NB4 (cell line): ENCODE measurements at regions not wholly inside any gene's neighbourhood (a gene's known extent, or its start where the extent isn't known, plus 50 kb on each side); places are given as distances from the start of the nearest gene placed in this dataset.
"Not testable (repeated sequence)": the region's sequence is repeated elsewhere in the genome, so short reads cannot be mapped to it uniquely, and the experiment has no call there.

Experiments used
- DNase-seq: peaks from one replicate; pipeline ENCODE4 v3.0.0; 2010; ENCODE audit warnings: low read depth
- H3K4me3 ChIP-seq: one replicate; pipeline ENCODE4 v1.5.1; 2011; ENCODE audit warnings: mild to moderate bottlenecking, low read depth, low read length, moderate library complexity
- MYC ChIP-seq: IDR thresholded peaks from 2 replicates; pipeline ENCODE4 v1.6.1; 2011; ENCODE audit warnings: low read depth, low read length
- POLR2A ChIP-seq: IDR thresholded peaks from 2 replicates; pipeline ENCODE4 v1.6.1; 2011; ENCODE audit warnings: mild to moderate bottlenecking; ENCODE audit not compliant: insufficient read length; ENCODE audit errors: extremely low read depth
- TF ChIP-seq, protein P1 (sequence below): IDR thresholded peaks from one replicate; pipeline ENCODE4 v1.5.1; 2012; ENCODE audit warnings: low read depth, low read length
- TF ChIP-seq, protein P2 (sequence below): IDR thresholded peaks from 2 replicates; pipeline ENCODE4 v1.6.1; 2011; ENCODE audit warnings: low read depth, low read length

DNA sequence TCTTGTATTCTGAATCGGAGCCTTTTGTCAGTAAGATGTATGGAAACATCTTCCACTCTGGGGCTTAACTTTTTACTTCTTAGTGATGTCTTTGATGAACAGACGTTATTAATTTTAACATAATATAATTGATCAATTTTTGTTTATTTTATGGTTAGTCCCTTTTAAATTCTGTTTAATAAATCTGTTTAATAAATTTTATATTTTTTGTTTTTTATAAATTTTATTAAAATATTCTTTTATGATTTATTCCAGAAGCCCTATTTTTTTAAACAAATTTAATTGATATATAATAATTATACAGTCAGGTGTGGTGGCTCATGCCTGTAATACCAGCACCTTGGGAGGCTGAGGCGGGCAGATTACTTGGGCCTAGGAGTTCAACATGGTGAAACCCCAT lies 235.1 kb downstream of the AEBP2 start:
- TF ChIP-seq, protein P1, sequence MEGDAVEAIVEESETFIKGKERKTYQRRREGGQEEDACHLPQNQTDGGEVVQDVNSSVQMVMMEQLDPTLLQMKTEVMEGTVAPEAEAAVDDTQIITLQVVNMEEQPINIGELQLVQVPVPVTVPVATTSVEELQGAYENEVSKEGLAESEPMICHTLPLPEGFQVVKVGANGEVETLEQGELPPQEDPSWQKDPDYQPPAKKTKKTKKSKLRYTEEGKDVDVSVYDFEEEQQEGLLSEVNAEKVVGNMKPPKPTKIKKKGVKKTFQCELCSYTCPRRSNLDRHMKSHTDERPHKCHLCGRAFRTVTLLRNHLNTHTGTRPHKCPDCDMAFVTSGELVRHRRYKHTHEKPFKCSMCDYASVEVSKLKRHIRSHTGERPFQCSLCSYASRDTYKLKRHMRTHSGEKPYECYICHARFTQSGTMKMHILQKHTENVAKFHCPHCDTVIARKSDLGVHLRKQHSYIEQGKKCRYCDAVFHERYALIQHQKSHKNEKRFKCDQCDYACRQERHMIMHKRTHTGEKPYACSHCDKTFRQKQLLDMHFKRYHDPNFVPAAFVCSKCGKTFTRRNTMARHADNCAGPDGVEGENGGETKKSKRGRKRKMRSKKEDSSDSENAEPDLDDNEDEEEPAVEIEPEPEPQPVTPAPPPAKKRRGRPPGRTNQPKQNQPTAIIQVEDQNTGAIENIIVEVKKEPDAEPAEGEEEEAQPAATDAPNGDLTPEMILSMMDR = no peak
- TF ChIP-seq POLR2A (no peak), MYC (no peak)
- TF ChIP-seq, protein P2, sequence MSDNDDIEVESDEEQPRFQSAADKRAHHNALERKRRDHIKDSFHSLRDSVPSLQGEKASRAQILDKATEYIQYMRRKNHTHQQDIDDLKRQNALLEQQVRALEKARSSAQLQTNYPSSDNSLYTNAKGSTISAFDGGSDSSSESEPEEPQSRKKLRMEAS = no peak
- DNase-seq = no peak
- H3K4me3 ChIP-seq = no peak overlapping the region

DNA sequence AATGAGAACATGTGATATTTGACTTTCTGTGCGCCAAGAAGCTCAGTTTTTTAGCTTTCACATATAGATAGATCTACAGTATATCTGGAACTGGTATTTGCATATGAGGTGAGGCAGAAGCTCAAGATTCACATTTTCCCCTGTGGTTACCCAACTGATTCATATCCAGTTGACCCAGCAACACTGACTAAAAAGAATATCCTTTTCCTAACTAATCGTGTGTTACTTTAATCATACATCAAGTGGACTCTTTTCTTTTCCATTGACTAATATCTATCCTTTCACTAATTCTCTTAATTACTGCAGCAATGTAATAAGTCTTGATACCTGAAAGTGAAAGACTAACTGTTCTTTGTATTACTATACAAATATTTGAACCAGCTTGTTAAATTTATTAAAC lies 236.1 kb downstream of the AEBP2 start:
- DNase-seq = no peak
- H3K4me3 ChIP-seq = no peak overlapping the region
- TF ChIP-seq, protein P2 = no peak
- TF ChIP-seq POLR2A = no peak
- no peak for TF ChIP-seq MYC
- TF ChIP-seq, protein P1 = no peak

DNA sequence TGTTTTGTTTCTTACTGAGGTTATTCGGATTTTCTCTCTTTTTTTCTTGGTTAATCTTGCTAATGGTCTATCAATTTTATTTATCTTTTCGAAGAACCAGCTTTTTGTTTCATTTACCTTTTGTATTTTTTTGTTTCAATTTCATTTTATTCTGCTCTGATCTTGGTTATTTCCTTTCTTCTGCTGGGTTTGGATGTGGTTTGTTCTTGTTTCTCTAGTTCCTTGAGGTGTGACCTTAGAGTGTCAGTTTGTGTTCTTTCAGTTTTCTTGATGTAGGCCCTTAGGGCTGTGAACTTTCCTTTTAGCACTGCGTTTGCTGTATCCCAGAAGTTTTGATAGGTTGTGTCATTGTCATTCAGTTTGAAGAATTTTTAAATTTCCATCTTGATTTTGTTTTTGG lies 239.2 kb downstream of the AEBP2 start:
- not testable (repeated sequence) for H3K4me3 ChIP-seq, DNase-seq

DNA sequence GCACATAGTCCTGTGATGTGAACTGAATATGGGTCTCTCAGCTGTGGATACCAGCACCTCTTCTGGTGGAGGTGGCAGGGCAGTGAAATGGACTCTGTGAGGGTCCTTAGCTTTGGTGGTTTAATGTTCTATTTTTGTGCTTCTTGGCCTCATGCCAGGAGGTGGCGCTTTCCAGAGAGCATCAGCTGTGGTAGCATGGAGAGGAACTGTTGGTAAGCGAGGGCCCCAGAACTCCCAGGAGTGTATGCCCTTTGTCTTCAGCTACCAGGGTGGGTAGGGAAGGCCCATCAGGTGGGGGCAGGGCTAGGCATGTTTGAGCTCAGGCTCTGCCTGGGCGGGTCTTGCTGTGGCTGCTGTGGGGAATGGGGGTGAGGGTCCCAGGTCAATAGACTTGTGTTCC lies 241.7 kb downstream of the AEBP2 start:
- TF ChIP-seq, protein P1 = no peak
- TF ChIP-seq, protein P2 = no peak
- TF ChIP-seq MYC = no peak
- no peak for TF ChIP-seq POLR2A
- no peak overlapping the region for H3K4me3 ChIP-seq
- peak; percentile 34 for DNase-seq

DNA sequence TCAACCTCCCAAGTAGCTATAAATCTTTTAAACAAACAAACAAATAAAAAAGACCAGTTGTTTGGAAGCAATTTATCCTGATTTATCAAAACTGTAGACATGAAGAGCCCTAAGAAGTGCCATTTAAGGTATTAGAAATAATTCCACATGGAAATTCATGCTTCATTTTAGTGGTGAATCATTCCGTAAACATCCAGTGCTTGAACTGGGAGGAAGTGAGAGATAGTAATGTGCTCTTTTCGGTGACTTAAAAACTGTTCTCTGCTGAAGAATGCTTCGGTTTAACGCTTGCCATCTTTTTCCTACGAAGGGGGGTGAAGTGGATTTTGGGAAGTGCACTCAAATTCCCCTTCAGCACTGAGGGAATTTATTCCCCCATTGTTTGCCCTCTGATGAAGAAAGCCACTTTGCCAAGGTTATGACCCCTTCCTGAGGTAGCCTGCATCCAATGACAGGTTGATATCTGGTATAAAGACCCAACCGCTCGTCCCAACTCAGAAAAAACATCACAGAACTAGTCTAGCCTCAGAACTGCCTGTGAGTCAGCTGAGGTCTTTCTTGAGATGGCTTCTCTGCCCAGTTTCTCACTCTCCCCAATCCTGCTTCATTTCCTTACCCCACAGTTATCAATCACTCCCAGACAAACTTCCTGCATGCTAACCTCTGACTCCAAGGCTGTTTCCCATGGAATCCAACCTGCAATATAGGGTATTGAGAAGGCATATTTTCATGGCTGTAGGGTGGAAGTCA lies 244.1 kb downstream of the AEBP2 start:
- no peak for DNase-seq
- H3K4me3 ChIP-seq = no peak overlapping the region
- TF ChIP-seq MYC = no peak
- TF ChIP-seq, protein P2 = no peak
- TF ChIP-seq, protein P1 = no peak
- no peak for TF ChIP-seq POLR2A

DNA sequence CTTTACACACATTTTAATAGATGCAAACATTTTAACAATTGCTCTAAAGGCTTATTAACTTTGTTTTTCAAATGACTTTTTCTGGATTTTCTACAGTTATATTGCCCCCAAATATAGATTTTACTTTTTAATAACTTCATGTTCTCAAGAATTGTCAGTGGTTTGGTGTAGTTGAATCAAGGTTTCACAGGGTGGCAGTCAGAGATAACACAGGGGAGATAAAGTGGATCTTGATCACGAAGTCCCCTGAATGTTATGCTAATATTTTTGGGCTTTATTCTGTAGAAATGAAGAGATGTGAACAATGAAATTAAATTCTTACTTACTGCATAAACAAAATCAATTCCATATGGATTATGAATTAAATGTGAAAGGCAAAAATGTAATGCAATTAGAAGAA lies 248.1 kb downstream of the AEBP2 start:
- TF ChIP-seq, protein P1 = no peak
- no peak for TF ChIP-seq MYC
- TF ChIP-seq POLR2A = no peak
- TF ChIP-seq, protein P2 = no peak
- H3K4me3 ChIP-seq = no peak overlapping the region
- no peak for DNase-seq
